GM12878 (cell line): ENCODE measurements at regions not wholly inside any gene's neighbourhood (a gene's known extent, or its start where the extent isn't known, plus 50 kb on each side); places are given as distances from the start of the nearest gene placed in this dataset.

Experiments
- ATAC-seq: fragments of 200-7000 bp; cut with Tn5 transposase; 3 replicates; pipeline ENCODE4 v1.9.1; 2020; ENCODE audit warnings: mild to moderate bottlenecking, moderate library complexity
- BruUV-seq: library from RNA; stranded (reverse); fragments of 400-500 nt; replicated peaks from 2 replicates; lab custom pipeline; 2021; lab: Mats Ljungman, UMichigan
- CTCF ChIA-PET: fragments of 300-600 bp; sonication (Branson Sonifier 250); formaldehyde crosslinking; extraction: SDS; loops from one replicate; lab custom pipeline; 2021; ENCODE audit warnings: inconsistent platforms; lab: Yijun Ruan, JAX
- POLR2A ChIA-PET: fragments of 350-600 bp; formaldehyde crosslinking; extraction: SDS; loops from one replicate; lab custom pipeline; 2021; ENCODE audit warnings: inconsistent platforms; lab: Charles Lee
- RAD21 ChIA-PET: fragments of 300-600 bp; sonication (Branson Sonifier 250); formaldehyde crosslinking; loops from one replicate; lab custom pipeline; 2023; ENCODE audit warnings: antibody characterized with exemption; ENCODE audit not compliant: unreplicated experiment; lab: Charles Lee
- SMC1A ChIA-PET: fragments of 300-600 bp; sonication (Branson Sonifier 250); formaldehyde crosslinking; loops from one replicate; lab custom pipeline; 2023; ENCODE audit not compliant: unreplicated experiment, uncharacterized antibody; lab: Charles Lee
- DNase-seq: peaks from one replicate; pipeline ENCODE4 v3.0.0-alpha.2; 2011; ENCODE audit warnings: low read depth, low spot score
- FAIRE-seq: peaks from 3 replicates; lab custom pipeline; 2011; peaks lifted over from hg19 to GRCh38; lab: Jason Lieb, UNC
- H2AFZ ChIP-seq: 2 replicates; pipeline ENCODE4 v1.6.0; 2011; ENCODE audit warnings: low read depth, low read length, control low read depth; ENCODE audit not compliant: control insufficient read depth
- H3K27ac ChIP-seq: 2 replicates; pipeline ENCODE4 v1.5.1; 2011; ENCODE audit warnings: control low read depth; ENCODE audit not compliant: control insufficient read depth, insufficient read depth
- H3K27me3 ChIP-seq, 2 experiments: replicated peaks in 1 of 2; 2 replicates each; pipeline versions ENCODE4 v1.6.0 to v1.6.1; 2011; ENCODE audit warnings: low read length in 1 of 2; ENCODE audit not compliant: control insufficient read depth in 2 of 2, insufficient read depth in 2 of 2
- H3K36me3 ChIP-seq, 2 experiments: 2 replicates each; pipeline ENCODE4 v1.5.1; 2011; ENCODE audit warnings: low read length in 1 of 2; ENCODE audit not compliant: control insufficient read depth in 2 of 2, insufficient read depth in 2 of 2
- H3K4me1 ChIP-seq: 2 replicates; pipeline ENCODE4 v1.6.1; 2011; ENCODE audit warnings: mild to moderate bottlenecking, low read length, moderate library complexity, mixed read lengths; ENCODE audit not compliant: control insufficient read depth, insufficient read depth
- H3K4me2 ChIP-seq: 2 replicates; pipeline ENCODE4 v1.6.0; 2011; ENCODE audit warnings: control low read depth; ENCODE audit not compliant: control insufficient read depth, insufficient read depth
- H3K4me3 ChIP-seq: fragments of 200-600 bp; sonication (generic); 2 replicates; pipeline ENCODE4 v1.5.1; 2016
- H3K79me2 ChIP-seq: 2 replicates; pipeline ENCODE4 v1.6.0; 2011; ENCODE audit warnings: low read length; ENCODE audit not compliant: control insufficient read depth, insufficient read depth
- H3K9ac ChIP-seq: 2 replicates; pipeline ENCODE4 v1.8.0; 2011; ENCODE audit warnings: low read length, control low read depth, mixed read lengths; ENCODE audit not compliant: control insufficient read depth, insufficient read depth
- H3K9me3 ChIP-seq: replicated peaks from 3 replicates; pipeline ENCODE4 v1.5.1; 2011; ENCODE audit warnings: mild to moderate bottlenecking, low read length; ENCODE audit not compliant: control insufficient read depth, insufficient read depth
- H4K20me1 ChIP-seq: 2 replicates; pipeline ENCODE4 v1.6.0; 2011; ENCODE audit not compliant: control insufficient read depth, insufficient read depth
- CBX5 ChIP-seq: sonication (generic); IDR thresholded peaks from 2 replicates; pipeline ENCODE4 v1.6.1; 2016; ENCODE audit warnings: low read depth, moderate library complexity, mild to moderate bottlenecking, inconsistent platforms
- CEBPB ChIP-seq, 2 experiments: fragments of 150-350 bp in 1 of 2; IDR thresholded peaks; 2 replicates each; pipeline ENCODE4 v1.6.1; 2012 to 2014; ENCODE audit warnings: low read depth in 2 of 2, low read length in 2 of 2, borderline replicate concordance in 1 of 2, inconsistent platforms in 1 of 2
- CHD2 ChIP-seq: IDR thresholded peaks from 2 replicates; pipeline ENCODE4 v1.6.1; 2011; ENCODE audit warnings: low read depth, low read length, improper control_type of control experiment, borderline replicate concordance
- GABPA ChIP-seq: IDR thresholded peaks from 2 replicates; pipeline ENCODE4 v1.6.1; 2014; ENCODE audit warnings: antibody characterized with exemption, low read depth, mild to moderate bottlenecking, inconsistent platforms
- KLF5 ChIP-seq: fragments of 450-650 bp; IDR thresholded peaks from 2 replicates; pipeline ENCODE4 v1.6.1; 2014; ENCODE audit warnings: mild to moderate bottlenecking; ENCODE audit not compliant: partially characterized antibody
- MEF2A ChIP-seq: IDR thresholded peaks from 2 replicates; pipeline ENCODE4 v1.6.1; 2011; ENCODE audit warnings: low read depth, mild to moderate bottlenecking, low read length, moderate library complexity; ENCODE audit not compliant: insufficient read depth
- PBX3 ChIP-seq: IDR thresholded peaks from 2 replicates; pipeline ENCODE4 v1.6.1; 2011; ENCODE audit warnings: mild to moderate bottlenecking, low read depth, low read length, moderate library complexity; ENCODE audit not compliant: insufficient replicate concordance
- PKNOX1 ChIP-seq: fragments of 450-650 bp; IDR thresholded peaks from 2 replicates; pipeline ENCODE4 v1.6.1; 2016; ENCODE audit warnings: mild to moderate bottlenecking
- SIX5 ChIP-seq: IDR thresholded peaks from 2 replicates; pipeline ENCODE4 v1.6.1; 2011; ENCODE audit warnings: mild to moderate bottlenecking, low read depth, low read length, moderate library complexity; ENCODE audit not compliant: severe bottlenecking
- SUZ12 ChIP-seq: fragments of 200-600 bp; sonication (generic); IDR thresholded peaks from one replicate; pipeline ENCODE4 v1.6.1; 2018; ENCODE audit warnings: antibody characterized with exemption, mild to moderate bottlenecking; ENCODE audit not compliant: unreplicated experiment
- ZBTB33 ChIP-seq: fragments of 450-650 bp; IDR thresholded peaks from 2 replicates; pipeline ENCODE4 v1.6.1; 2017; ENCODE audit warnings: mild to moderate bottlenecking
- WGBS: methylation state at CpG from one replicate; pipeline ENCODE4 v1.1.6; 2016; ENCODE audit warnings: low lambda C conversion rate; ENCODE audit not compliant: insufficient replicate concordance, insufficient coverage; ENCODE audit errors: missing lambda C conversion rate; 5-methylcytosine and 5-hydroxymethylcytosine counted together
- in situ Hi-C: fragments of 300-500 bp; cut with MboI; formaldehyde crosslinking; loops from 9 replicates; pipeline ENCODE4 v1.14.3; 2018; ENCODE audit warnings: mixed read lengths
- intact Hi-C: fragments of 100-400 bp; cut with micrococcal nuclease; formaldehyde crosslinking; loops from one replicate; pipeline ENCODE4 v1.14.2; 2022; ENCODE audit not compliant: unreplicated experiment

GRCh38 chr2:139366681-139367080 lies 586.5 kb upstream of the NXPH2 start:
- no TSS peak for BruUV-seq
- WGBS = 52% methylated on average over 2 of the region's 2 CpGs
- no peaks in the 10 kb centered on the region for H4K20me1 ChIP-seq
- H3K4me3 ChIP-seq = no peak overlapping the region
- SMC1A ChIA-PET = no interaction called here
- POLR2A ChIA-PET = no interaction called here
- no peak overlapping the region for H3K4me2 ChIP-seq
- no peak overlapping the region for H3K9ac ChIP-seq
- no peak overlapping the region for H2AFZ ChIP-seq
- no peaks in the 10 kb centered on the region for H3K27me3 ChIP-seq
- no peaks in the 10 kb centered on the region for H3K79me2 ChIP-seq
- in situ Hi-C loops = no loop called here
- intact Hi-C loops = no loop called here
- H3K36me3 ChIP-seq = no peaks in the 10 kb centered on the region
- H3K27ac ChIP-seq = no peak overlapping the region
- RAD21 ChIA-PET = no interaction called here
- H3K9me3 ChIP-seq = no peaks in the 10 kb centered on the region
- FAIRE-seq = no peak
- ATAC-seq = no peak
- no peaks in the 10 kb centered on the region for H3K4me1 ChIP-seq
- DNase-seq = no peak
- no peak for TF ChIP-seq GABPA
- CTCF ChIA-PET = no interaction called here

GRCh38 chr2:139365189-139365588 lies 585.0 kb upstream of the NXPH2 start:
- no peak overlapping the region for H3K4me3 ChIP-seq
- RAD21 ChIA-PET = no interaction called here
- no peaks in the 10 kb centered on the region for H3K79me2 ChIP-seq
- BruUV-seq = no TSS peak
- SMC1A ChIA-PET = interaction anchor here (0.9 kb wide), 1 partner anchor 10 kb away, joined by 3 read pairs; no protein-coding TSS in a partner anchor
- intact Hi-C loops = no loop called here
- H3K4me2 ChIP-seq = no peak overlapping the region
- in situ Hi-C loops = no loop called here
- FAIRE-seq (no peak), DNase-seq (no peak), ATAC-seq (no peak)
- CTCF ChIA-PET = interaction anchor here (0.6 to 1.0 kb wide), 2 partner anchors 14 to 83 kb away, joined by 3 to 4 read pairs; no protein-coding TSS in a partner anchor
- no peaks in the 10 kb centered on the region for H3K4me1 ChIP-seq
- H3K9me3 ChIP-seq = no peaks in the 10 kb centered on the region
- no peaks in the 10 kb centered on the region for H4K20me1 ChIP-seq
- POLR2A ChIA-PET = no interaction called here
- 5% methylated on average over 5 of the region's 5 CpGs for WGBS
- H2AFZ ChIP-seq = no peak overlapping the region
- H3K36me3 ChIP-seq = no peaks in the 10 kb centered on the region
- no peaks in the 10 kb centered on the region for H3K27me3 ChIP-seq
- no peak overlapping the region for H3K9ac ChIP-seq
- H3K27ac ChIP-seq = no peak overlapping the region
- TF ChIP-seq CHD2 = no peak
- no peak for TF ChIP-seq SUZ12
- TF ChIP-seq CBX5 = no peak
- TF ChIP-seq PKNOX1 = no peak
- TF ChIP-seq PBX3 = no peak
- no peak for TF ChIP-seq ZBTB33
- TF ChIP-seq CEBPB (IDR thresholded peaks at IDR 0.05; ENCODE audit: borderline replicate concordance in 1 of 2, low read depth in 2 of 2, low read length in 2 of 2) = no peak
- TF ChIP-seq KLF5 = no peak
- no peak for TF ChIP-seq MEF2A
- TF ChIP-seq SIX5 = no peak
